GM18907 (cell line): ENCODE measurements at regions not wholly inside any gene's neighbourhood (a gene's known extent, or its start where the extent isn't known, plus 50 kb on each side); places are given as distances from the start of the nearest gene placed in this dataset.

Experiments used
- ATAC-seq: cut with Tn5 transposase; IDR thresholded peaks from one replicate; pipeline ENCODE4 v1.9.1; 2021; ENCODE audit warnings: mild to moderate bottlenecking, moderate library complexity; ENCODE audit not compliant: unreplicated experiment

DNA sequence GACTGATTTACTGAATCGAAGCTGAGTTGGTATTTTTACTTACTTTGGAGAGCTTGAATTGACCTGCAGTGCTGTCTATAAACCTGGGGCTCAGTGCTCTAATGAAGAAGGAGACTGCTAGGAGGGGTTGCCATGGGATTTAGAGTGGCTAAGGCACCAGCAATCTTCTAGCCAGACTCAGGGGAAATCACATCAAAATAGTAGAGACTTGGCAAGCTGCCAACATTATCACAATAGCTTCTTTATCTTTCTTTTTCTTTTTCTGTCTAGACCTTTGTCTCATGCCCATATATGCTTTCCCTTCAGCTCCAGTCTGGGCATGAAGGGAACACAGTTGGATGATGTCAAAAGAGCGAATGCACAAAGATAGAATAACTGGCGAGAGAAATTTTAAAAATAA lies 301.1 kb upstream of the DPYD start:
- ATAC-seq: no peak

DNA sequence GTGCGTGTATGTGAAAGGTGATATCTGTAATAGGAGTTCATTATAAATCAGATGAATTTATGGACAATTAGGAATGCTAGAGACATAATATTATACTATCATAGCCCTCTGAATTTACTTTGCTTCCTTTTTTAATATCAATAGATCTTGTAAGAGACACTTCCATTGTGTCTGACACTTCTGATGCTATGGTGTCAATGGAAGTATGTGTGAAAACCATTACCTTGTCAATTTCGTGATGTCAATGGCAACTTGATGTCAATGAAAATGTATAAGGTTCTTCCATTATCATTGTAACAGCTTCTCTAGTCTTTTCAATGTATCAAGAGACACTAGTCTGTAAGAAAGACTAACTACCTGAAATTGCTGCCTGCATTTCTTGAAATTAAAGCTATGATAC lies 296.8 kb upstream of the DPYD start:
- no peak for ATAC-seq

DNA sequence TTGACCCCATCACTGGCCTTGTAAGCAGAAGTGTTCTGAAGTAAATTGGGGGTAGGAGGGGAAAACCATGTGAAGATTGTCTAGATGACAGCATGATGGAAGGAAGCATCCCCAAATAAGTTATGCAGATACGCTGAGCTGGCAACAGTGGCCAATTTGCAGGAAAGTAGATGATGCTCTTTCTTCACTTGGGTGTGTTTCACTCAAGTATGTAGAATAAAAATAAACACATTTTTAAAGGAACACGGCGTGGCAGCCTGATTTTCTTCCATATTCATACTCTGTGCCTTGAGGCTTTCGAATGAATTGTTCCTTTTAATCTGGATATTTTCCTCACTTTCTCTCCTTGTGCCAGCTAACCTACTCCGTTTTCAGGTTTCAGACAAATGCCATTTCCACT lies 295.5 kb upstream of the DPYD start:
- ATAC-seq: no peak

DNA sequence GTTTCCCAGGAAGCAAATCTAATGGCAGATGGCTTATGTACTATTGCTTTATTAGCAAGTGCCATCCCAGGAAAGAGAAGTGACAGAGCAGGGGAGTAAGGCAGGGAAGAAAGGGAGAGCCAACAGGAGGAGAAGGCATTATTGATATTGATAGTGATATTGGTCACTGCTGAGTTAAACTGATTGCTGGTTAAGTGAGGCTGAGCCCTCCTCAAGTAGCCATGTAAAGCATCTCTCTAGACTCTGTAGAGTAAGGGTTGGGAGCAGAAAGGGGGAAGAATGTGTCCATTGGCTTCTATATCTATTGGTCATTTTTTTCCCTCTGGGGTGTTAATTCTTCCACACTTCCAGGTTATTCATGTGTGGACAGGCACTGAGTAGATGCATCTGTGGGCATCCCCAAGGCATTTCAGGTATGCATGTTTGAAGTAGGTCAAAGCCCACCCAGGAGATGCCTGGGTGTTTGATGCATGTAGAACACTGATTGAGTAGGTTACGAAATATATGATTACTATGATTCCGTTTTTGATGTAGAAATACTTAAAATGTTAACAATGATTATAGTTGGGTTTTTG lies 290.5 kb upstream of the DPYD start:
- no peak for ATAC-seq

DNA sequence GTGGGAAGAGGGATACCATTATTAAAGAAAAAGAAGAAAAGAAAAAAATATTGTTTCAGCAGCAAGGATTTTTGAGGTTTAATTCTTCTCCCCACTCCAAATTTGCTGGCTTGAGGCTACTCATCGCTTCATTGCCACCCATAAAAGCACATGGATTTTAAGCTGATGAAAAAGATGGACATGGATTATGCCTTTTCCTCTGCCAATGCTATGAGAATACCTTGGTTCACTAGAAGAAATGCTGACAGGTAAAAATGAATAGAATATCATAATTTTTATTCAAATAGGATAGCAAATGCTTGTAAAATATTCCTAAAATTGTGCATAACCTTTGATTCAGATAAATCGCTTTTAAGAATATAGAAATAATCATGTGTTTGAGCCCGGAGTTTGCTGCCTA lies 289.7 kb upstream of the DPYD start:
- ATAC-seq: no peak

DNA sequence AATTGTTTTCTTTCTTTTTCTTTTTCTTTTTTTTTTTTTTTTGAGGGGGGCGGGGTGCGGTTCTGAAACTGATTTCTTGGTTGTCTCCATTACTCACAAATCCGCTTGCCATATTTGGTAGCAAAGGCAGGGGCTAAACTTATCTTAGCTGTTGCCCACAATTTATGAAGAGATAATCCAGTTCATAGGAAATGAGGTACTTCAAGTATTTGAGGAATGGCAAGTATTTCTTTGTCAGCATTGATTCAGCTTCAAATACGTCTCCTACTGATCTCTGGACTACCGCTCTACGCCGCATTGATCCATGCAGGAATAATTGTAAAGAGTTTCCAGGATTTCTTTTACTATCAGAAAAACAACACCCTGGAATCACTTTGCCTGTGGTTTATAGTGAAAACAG lies 289.2 kb upstream of the DPYD start:
- no peak for ATAC-seq

DNA sequence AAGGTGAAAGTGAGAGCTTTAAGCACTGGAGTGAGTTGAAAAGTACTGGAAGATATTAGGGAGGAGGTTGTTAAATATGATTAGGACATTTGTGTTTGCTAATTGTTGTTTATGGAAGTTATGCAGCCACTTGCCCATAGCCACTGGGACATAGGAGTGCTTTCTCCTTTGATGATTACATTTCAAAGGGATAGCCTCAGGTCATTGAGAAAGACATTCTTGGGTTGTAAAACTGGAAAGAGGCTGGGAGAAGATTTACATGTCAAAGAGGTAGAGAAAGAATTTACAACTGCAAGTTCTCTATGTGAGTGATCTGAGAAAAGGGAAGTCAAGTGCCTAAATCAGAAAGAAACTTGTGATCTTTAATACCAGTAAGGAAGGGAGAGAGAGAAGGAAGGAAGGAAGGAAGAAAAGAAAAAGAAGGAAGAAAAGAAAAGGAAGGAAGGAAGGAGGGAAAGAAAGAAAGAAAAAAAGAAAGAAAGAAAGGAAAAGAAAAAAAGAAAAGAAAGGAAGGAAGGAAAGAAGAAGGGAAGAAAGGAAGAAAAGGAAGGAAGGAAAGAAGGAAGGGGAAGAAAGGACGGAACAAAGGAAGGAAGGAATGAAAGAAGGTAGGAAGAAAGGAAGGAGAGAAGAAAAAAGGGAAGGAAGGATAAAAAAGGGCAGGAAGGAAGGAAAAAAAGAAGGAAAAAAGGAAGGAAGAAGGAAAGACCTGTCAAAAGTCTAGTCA lies 284.6 kb upstream of the DPYD start:
- no peak for ATAC-seq

DNA sequence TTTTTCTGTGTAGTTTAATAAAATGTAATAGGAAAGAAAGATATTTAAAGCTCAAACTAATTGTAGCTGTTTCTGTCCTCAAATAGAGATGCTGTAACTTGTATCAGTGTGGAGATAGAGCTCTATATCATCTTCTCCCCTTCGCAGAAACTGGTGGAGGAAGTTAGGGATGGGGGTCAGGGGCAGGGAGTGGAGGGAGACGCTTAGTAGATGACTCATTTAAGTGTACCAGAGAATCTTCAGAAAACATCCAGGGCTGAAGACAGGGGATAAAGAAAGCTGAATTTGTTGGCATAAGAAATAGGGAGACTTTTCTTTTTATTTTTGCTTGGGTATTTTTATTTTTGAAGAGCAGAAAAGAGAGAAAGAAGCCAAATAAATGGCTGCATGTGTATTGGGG lies 282.6 kb upstream of the DPYD start:
- ATAC-seq: no peak

DNA sequence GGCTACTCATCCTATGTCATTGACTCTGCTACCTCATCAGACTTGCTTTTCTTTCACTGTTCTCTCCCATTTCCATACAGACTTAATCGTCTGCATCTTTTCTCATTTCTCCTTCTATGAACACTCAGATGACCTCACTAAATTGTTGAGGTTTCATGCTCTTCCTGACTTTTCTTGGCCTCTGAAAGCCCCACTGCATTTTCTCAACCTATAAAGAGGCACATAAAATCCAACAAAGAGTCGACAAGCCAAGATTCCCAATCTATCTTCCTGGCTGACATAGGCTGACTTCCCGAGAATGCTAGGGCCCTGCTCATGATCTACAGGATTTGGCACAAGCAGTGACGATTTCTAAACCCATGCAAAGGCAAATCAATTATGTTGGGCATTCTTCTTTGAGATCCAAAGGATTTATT lies 280.8 kb upstream of the DPYD start:
- no peak for ATAC-seq

DNA sequence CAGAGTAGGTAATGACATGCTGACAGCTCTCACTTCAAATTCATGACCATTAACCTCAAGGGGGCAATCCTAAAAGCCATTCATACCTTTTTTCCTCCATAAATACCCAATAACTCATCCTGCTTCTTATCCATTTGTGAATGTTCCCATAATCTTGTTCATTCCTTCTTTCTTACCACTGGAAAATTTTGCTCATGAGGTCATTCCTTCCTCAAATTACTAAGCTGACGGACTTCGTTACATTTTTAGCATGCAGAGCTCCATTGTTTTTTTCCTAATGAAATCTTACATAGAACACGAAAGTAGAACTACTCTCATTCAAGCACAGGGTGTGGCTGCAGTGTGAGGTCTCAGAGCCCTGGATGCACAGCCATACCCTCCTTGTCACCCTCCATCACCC lies 276.5 kb upstream of the DPYD start:
- ATAC-seq: no peak

DNA sequence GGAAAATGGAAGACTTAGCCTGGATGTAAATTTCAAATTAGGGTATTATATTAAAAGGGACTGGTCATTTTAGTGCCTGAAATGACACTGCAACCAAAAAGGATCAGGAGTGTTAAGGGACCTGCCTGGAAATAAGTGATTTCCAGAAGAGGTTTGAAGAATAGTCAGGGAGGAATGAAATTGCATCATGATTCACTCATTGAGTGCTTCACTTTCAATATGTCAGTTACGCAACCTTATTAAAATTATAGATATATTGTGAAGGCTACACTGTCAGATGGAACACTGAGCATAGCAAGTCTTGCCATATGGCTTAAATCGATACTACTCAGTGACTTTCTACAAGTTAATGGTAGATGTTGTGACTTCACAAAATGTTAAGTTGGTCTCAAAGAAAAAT lies 275.2 kb upstream of the DPYD start:
- ATAC-seq: no peak

DNA sequence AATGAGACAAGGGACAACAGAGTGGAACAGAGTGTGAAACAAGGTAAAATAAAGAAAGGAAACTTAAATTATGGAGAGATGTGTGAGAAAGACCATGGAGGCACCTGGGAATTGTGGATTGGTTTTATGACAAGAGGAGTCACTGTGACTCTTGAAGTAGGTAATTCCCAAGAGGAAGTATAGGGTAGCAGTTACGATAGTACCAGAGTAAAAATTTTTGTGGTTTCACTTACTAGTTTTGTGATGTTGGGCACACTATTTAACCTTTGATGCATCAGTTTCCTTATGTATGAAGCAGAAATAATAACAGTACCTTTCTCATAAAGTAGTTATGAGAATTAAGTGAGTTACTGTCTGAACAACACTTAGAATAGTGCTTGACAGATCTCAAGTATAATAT lies 267.9 kb upstream of the DPYD start:
- no peak for ATAC-seq

DNA sequence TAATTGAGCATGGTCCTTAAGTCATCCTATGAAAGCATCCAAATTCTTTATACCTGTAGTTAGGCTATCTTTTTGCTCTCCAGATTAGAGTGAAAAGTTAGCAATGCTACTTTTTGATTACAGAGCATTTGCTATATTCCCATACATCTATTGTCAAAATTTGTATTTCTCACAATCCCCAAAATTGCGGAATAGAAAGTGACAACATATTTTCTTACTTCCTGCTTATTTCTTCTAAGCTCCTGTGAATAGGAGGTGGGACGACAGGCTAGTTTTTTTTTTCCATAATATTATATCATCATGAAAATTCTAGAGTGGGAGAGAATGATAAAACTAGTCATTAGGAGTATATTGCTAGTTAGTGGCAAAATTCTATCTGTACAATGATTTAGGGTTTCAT lies 264.0 kb upstream of the DPYD start:
- ATAC-seq: no peak

DNA sequence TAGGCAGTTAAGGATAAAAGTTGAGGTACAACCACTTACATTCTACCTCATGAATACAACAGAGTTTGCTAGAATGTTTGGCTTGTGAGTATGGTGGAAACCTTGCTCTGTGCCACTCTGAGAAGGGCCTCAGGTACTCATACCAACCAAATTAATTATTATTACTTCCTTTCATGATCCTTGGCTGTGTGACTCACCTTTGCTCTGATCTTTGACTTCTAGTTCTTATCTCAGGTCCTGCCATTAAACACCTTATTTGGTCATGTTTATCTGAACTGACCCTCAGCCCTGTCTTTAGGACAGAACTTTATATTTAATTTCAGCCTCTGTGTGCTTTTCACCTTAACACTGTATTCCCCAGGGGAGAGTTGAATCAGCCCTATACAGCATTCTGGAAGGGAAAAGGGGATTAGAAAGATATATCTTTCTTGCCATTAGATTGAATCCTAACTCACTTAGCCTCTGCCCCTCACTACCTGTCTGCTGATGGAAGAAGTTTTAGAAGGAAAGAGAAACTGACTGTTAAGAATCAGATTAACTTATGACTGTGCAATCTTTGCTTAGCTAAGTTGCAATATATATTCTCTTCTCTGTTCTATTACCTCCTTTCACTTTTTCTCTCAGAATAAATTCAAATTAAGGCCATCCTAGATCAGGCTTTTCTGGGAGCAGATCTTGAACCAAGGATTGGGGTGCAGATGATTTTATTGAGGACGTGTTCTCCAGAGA lies 260.4 kb upstream of the DPYD start:
- no peak for ATAC-seq

DNA sequence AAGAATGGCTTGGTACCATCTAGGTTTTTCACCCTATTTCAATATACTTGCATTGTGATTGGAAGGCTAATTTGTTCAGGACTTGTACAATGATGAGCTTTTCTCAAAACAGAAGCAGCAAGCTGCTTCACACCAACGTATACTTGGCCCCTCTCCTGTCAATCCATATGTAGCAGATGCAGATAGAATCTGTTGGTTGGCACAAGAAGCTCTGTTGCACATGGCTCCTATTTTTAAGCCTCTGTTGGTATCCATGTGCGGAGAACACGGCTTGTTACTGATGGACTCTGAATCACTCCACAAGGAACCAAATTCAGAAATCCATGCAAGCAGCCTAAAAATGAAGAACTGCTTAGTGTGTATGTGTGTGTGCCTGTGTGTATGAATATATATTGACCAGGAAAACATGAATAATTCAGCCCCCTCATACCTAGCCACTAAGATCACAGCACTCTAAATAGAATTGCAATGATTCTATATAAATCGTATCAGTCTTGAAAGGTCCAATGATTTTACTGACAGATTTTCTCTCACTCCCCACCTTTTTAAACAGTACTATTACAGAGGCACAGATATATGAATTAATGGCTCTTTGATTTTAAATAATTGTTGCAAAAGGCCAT lies 258.4 kb upstream of the DPYD start:
- no peak for ATAC-seq

DNA sequence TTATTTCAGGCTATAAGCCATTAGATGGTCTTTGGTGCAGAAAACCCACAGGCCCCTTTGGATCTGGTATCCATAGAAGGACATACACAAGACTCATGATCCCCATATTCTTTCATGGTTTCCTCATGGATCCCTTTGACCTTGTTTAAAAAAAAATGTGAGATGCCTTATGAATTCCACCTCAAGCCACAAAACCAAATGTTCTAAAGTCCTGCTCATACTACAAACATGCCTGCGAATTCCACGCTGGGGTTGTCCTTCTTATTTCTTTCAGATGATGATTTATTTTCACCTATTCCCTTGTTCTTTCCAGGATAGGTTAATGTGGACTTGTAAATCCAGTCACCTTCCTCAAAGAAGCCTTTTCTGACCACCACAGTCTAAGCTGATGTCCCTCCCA lies 256.9 kb upstream of the DPYD start:
- ATAC-seq: no peak

DNA sequence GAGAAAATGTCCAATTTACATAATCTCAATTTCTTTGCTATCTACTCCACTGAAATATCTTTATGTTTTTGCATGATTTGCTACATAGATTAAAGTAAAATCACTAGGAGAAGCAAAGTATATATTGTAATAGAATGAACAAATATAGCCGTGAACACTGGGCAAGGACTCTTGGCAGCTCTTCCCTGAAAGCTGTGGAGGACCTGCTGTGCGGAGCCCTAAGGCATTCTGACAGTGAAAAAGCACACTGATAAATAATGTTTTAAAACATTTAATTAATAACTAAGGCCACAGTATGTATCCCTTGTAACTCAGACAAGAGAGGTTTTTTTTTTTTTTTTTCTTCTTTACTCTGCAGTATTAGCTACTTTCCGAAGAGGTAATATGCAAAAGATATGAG lies 256.1 kb upstream of the DPYD start:
- ATAC-seq: no peak

DNA sequence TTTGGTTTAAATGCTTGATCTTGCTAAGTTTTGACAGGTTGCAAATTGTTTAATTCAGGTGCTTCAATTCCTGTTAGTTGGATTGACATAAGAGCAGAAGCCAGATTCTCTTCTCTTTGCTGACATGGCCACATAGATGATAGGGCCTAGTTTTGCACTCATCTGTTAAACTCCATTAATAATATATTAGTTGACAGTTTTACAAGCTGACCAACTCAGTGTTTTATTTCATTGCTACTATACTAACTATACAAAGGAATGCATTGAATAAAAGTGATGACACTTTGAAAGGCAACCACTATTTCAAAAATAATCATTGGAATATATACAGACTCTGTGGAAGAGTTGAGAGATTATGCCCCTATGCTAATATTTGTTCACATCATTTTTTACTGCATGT lies 255.6 kb upstream of the DPYD start:
- ATAC-seq: no peak

DNA sequence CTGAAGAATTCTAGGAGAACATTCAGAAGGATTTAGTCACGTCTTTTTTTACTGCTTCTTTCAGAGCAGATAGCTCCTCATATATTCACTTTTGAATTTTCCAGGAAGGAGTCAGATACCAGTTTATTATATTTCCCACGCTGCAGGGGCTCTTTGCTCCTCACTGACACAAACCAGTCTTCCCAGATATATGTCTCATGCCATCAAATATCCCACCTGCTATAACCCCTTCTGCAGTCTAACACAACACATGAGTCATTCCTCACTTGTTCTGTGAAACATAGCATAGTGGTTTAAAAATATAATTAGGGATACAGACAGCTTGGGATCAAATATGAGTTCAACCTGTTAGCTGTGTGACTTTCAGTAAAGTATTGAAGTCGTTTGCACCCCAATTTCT lies 251.7 kb upstream of the DPYD start:
- no peak for ATAC-seq

DNA sequence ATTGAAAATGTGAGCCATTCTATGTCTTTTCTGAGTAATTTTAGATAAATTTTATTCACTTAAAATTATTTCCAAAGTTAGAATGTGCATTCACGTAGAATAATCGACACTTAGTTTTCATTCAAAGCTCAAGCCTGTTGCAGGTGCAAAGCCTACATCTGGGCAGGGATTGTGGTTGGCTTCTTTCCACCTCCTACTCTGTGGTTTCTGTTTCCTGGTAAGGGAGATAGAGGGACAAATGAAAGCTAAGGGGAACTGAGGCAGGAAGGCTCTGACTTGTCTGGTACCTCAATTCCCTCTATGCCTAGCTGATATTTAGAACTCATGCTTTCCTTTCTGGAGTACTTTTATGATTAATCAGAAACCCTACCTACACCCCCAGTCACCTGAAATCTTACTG lies 251.2 kb upstream of the DPYD start:
- ATAC-seq: no peak

DNA sequence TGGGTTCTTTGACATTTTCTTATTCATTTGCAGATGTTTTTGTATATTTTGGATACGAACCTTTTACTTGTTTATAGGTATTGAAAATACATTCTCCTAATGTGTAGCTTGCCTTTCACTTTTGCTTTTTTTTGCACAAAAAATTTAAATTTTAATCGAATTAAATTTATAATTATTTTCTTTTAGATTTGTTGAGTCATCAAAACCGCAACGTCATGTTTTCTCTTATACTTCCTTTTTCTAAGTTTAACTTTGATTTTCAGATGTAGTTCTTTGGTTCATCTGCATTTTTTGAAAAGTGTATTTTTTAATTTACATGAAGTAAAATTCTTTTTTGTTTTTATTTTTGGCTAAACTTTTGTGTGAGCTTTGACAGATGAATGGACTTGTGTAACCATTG lies 243.7 kb upstream of the DPYD start:
- no peak for ATAC-seq
